Endodermal cell (in vitro differentiated cells): ENCODE measurements at regions not wholly inside any gene's neighbourhood (a gene's known extent, or its start where the extent isn't known, plus 50 kb on each side); places are given as distances from the start of the nearest gene placed in this dataset.

ENCODE experiments used
- DNase-seq: peaks from one replicate; pipeline ENCODE4 v3.0.0-alpha.2; 2017
- H3K27ac ChIP-seq: 2 replicates; pipeline ENCODE4 v1.5.1; 2013; ENCODE audit warnings: mild to moderate bottlenecking, low read depth, low read length, moderate library complexity
- H3K27me3 ChIP-seq: 2 replicates; pipeline ENCODE4 v1.6.1; 2013; ENCODE audit warnings: mild to moderate bottlenecking, low read length, moderate library complexity; ENCODE audit not compliant: insufficient read depth, control insufficient read depth, poor library complexity, severe bottlenecking
- H3K36me3 ChIP-seq: 2 replicates; pipeline ENCODE4 v1.7.0; 2013; ENCODE audit warnings: mild to moderate bottlenecking, low read length, moderate library complexity; ENCODE audit not compliant: control insufficient read depth, insufficient read depth
- H3K4me1 ChIP-seq: one replicate; pipeline ENCODE4 v1.7.0; 2013; ENCODE audit warnings: low read length; ENCODE audit not compliant: control insufficient read depth, insufficient read depth
- H3K4me3 ChIP-seq: 2 replicates; pipeline ENCODE4 v1.5.1; 2013; ENCODE audit warnings: mild to moderate bottlenecking, low read length, moderate library complexity
- H3K9ac ChIP-seq: 2 replicates; pipeline ENCODE4 v1.6.1; 2013; ENCODE audit warnings: mild to moderate bottlenecking, low read length, moderate library complexity; ENCODE audit not compliant: poor library complexity, severe bottlenecking; ENCODE audit errors: extremely low read depth
- H3K9me3 ChIP-seq: 2 replicates; pipeline ENCODE4 v1.6.1; 2013; ENCODE audit warnings: mild to moderate bottlenecking, low read length, moderate library complexity; ENCODE audit not compliant: control insufficient read depth
- H3K27ac Mint-ChIP-seq: 2 replicates; pipeline ENCODE4 v1.8.0; 2020; ENCODE audit warnings: mixed read lengths
- H3K27me3 Mint-ChIP-seq: 2 replicates; pipeline ENCODE4 v1.8.0; 2021; ENCODE audit warnings: mild to moderate bottlenecking, mixed read lengths; ENCODE audit not compliant: insufficient read depth
- H3K36me3 Mint-ChIP-seq: 2 replicates; pipeline ENCODE4 v1.8.0; 2020; ENCODE audit warnings: low read depth, mixed read lengths
- H3K4me1 Mint-ChIP-seq: 2 replicates; pipeline ENCODE4 v1.8.0; 2020; ENCODE audit warnings: mixed read lengths
- H3K4me3 Mint-ChIP-seq: 2 replicates; pipeline ENCODE4 v1.8.0; 2020; ENCODE audit warnings: mild to moderate bottlenecking, moderate library complexity, mixed read lengths
- H3K9me3 Mint-ChIP-seq: 2 replicates; pipeline ENCODE4 v1.8.0; 2020; ENCODE audit warnings: mild to moderate bottlenecking, mixed read lengths
- CTCF ChIP-seq: fragments of 200-600 bp; sonication (generic); conservative IDR thresholded peaks from 2 replicates; pipeline ENCODE4 v1.5.0; 2021; ENCODE audit warnings: antibody characterized with exemption, mild to moderate bottlenecking
- WGBS, 2 experiments: methylation state at CpG; one replicate each; pipeline versions ENCODE4 v1.1.5 to v1.1.7; 2013; ENCODE audit warnings: missing lambda C conversion rate in 2 of 2, mixed read lengths in 1 of 2; ENCODE audit not compliant: insufficient coverage in 1 of 2, insufficient read length in 1 of 2; 5-methylcytosine and 5-hydroxymethylcytosine counted together

GRCh38 chr2:181239201-181239799 is 217.9 kb upstream of the ITGA4 start:
- TF ChIP-seq CTCF, result peak; percentile 61
- peaks cover 1% of the 10 kb centered on the region for H3K4me1 Mint-ChIP-seq

GRCh38 chr2:181240844-181241243 is 216.3 kb upstream of the ITGA4 start:
- H3K4me1 Mint-ChIP-seq, result peaks cover 1% of the 10 kb centered on the region
- H3K9me3 Mint-ChIP-seq, result no peaks in the 10 kb centered on the region
- H3K4me3 ChIP-seq, result no peak overlapping the region
- no peak overlapping the region for H3K27ac Mint-ChIP-seq
- H3K27me3 ChIP-seq, result no peaks in the 10 kb centered on the region
- H3K9ac ChIP-seq, result no peak overlapping the region
- 93 to 100% methylated on average over 1 of the region's 1 CpG for WGBS, 2 experiments
- H3K27ac ChIP-seq, result no peak overlapping the region
- no peaks in the 10 kb centered on the region for H3K4me1 ChIP-seq
- H3K4me3 Mint-ChIP-seq, result no peak overlapping the region
- no peak for TF ChIP-seq CTCF
- DNase-seq, result no peak
- no peaks in the 10 kb centered on the region for H3K36me3 Mint-ChIP-seq
- H3K27me3 Mint-ChIP-seq, result peaks cover 2% of the 10 kb centered on the region
- H3K36me3 ChIP-seq, result no peaks in the 10 kb centered on the region
- H3K9me3 ChIP-seq, result no peaks in the 10 kb centered on the region

More at GRCh38 chr2:181239201-181239799, 217.9 kb upstream of the ITGA4 start:
- no peak overlapping the region for H3K4me3 Mint-ChIP-seq
- Histone ChIP-seq H3K36me3 (no peaks in the 10 kb centered on the region), H3K4me3 (no peak overlapping the region), H3K4me1 (peaks cover 2% of the 10 kb centered on the region), H3K9ac (no peak overlapping the region), H3K27me3 (no peaks in the 10 kb centered on the region), H3K9me3 (no peaks in the 10 kb centered on the region), H3K27ac (no peak overlapping the region)
- no peaks in the 10 kb centered on the region for H3K9me3 Mint-ChIP-seq
- peak; percentile 61 for DNase-seq
- no peak overlapping the region for H3K27ac Mint-ChIP-seq
- 72 to 77% methylated on average over 2 of the region's 2 CpGs for WGBS, 2 experiments
- no peaks in the 10 kb centered on the region for H3K36me3 Mint-ChIP-seq
- H3K27me3 Mint-ChIP-seq, result peaks cover 2% of the 10 kb centered on the region

DNA sequence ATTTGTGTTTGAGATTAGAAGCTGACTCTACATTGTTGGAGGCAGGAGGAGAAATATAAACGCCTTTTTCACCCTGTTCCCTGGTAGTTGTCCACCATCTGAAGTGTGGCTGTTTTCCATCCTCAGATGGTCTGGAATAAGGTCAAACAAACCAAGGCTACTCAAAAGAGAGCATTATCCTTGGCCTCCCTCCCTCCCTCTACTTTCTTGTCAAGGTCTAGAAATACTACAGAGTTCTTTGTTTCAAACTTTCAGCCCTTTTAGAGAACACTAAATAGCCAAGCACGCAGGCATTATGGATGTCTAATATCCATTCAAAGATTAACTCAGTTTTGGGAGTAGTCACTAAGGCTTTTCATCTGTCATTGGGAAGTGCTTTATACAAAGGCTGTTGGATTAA is 215.8 kb upstream of the ITGA4 start:
- Histone ChIP-seq H3K27ac (no peak overlapping the region), H3K36me3 (no peaks in the 10 kb centered on the region), H3K27me3 (no peaks in the 10 kb centered on the region), H3K9ac (no peak overlapping the region), H3K9me3 (no peaks in the 10 kb centered on the region), H3K4me3 (no peak overlapping the region), H3K4me1 (no peaks in the 10 kb centered on the region)
- Mint-ChIP-seq H3K4me3 (no peak overlapping the region), H3K27me3 (peaks cover 2% of the 10 kb centered on the region), H3K9me3 (no peaks in the 10 kb centered on the region), H3K27ac (no peak overlapping the region), H3K4me1 (peaks cover 1% of the 10 kb centered on the region), H3K36me3 (no peaks in the 10 kb centered on the region)
- DNase-seq, result no peak
- 85 to 100% methylated on average over 1 to 2 of the region's 2 CpGs for WGBS, 2 experiments
- TF ChIP-seq CTCF, result no peak
